ENCODE measurements at regions not wholly inside any gene's neighbourhood (a gene's known extent, or its start where the extent isn't known, plus 50 kb on each side); places are given as distances from the start of the nearest gene placed in this dataset.

GRCh38 chr1:90400131-90400530, 317.0 kb downstream of the BARHL2 start:
- Histone ChIP-seq H3K27ac (ENCODE audit: low read length) (no peak overlapping the region), H3K4me1 (ENCODE audit: insufficient read depth, low read length) (peaks cover 5% of the 10 kb centered on the region; the same call in 1 of the 2 replicates), H3K9ac (ENCODE audit: low read depth, low read length) (no peak overlapping the region), H3K4me3 (ENCODE audit: low read length) (no peak overlapping the region), H3K36me3 (ENCODE audit: insufficient read depth, low read depth, low read length) (no peaks in the 10 kb centered on the region), H3K9me3 (ENCODE audit: insufficient read depth, low read depth, low read length) (no peaks in the 10 kb centered on the region), H3K27me3 (ENCODE audit: insufficient read depth, low read length) (no peaks in the 10 kb centered on the region)

DNA sequence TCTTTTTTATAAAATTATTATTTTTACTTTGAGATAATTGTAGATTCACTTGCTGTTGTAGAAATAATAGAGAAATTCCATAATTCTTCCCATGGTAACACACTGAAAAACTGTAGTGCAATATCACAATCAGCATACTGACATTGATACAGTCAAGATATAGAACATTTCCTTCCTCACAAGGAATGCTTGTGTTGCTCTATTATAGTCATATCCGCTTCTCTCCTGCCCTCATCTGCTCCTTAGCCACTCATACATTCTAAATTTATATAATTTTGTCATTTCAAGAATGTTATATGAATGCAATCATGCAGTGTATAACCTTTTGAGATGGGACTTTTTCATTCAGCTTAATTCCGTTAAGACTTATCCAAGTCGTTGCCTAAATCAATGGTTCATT, 320.2 kb downstream of the BARHL2 start:
- no peaks in the 10 kb centered on the region for H3K4me1 ChIP-seq (ENCODE audit: insufficient read depth, low read length)
- H3K27me3 ChIP-seq (ENCODE audit: insufficient read depth, low read length): no peaks in the 10 kb centered on the region
- no peaks in the 10 kb centered on the region for H3K36me3 ChIP-seq (ENCODE audit: insufficient read depth, low read depth, low read length)
- no peak overlapping the region for H3K4me3 ChIP-seq (ENCODE audit: low read length)
- no peak overlapping the region for H3K9ac ChIP-seq (ENCODE audit: low read depth, low read length)
- no peaks in the 10 kb centered on the region for H3K9me3 ChIP-seq (ENCODE audit: insufficient read depth, low read depth, low read length)
- no peak overlapping the region for H3K27ac ChIP-seq (ENCODE audit: low read length)

DNA sequence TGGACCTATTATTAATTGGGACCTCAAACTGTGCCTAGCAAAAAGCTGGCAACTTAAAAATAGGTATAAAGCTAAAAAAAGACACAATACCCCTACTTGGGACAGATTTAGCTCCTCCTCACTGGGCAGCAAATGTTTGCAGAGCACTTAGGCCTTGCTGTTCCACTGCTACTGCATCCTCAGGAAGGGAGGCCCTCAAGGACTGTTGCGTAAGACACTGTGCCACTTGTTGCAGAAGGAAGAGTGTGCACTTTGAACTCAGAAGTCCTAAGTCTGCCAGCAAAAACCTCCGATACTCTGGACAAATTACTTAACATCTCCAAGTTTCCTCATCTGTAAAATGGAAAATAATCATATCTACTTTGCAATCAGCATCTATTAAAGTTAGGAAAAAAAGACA, 322.9 kb downstream of the BARHL2 start:
- Histone ChIP-seq H3K9ac (ENCODE audit: low read depth, low read length) (no peak overlapping the region), H3K9me3 (ENCODE audit: insufficient read depth, low read depth, low read length) (no peaks in the 10 kb centered on the region), H3K4me3 (ENCODE audit: low read length) (no peak overlapping the region), H3K27me3 (ENCODE audit: insufficient read depth, low read length) (no peaks in the 10 kb centered on the region), H3K36me3 (ENCODE audit: insufficient read depth, low read depth, low read length) (no peaks in the 10 kb centered on the region), H3K27ac (ENCODE audit: low read length) (no peak overlapping the region), H3K4me1 (ENCODE audit: insufficient read depth, low read length) (no peaks in the 10 kb centered on the region)

GRCh38 chr1:90393025-90393424, 324.1 kb downstream of the BARHL2 start:
- Histone ChIP-seq H3K4me1 (ENCODE audit: insufficient read depth, low read length) (no peaks in the 10 kb centered on the region), H3K9ac (ENCODE audit: low read depth, low read length) (no peak overlapping the region), H3K4me3 (ENCODE audit: low read length) (no peak overlapping the region)

DNA sequence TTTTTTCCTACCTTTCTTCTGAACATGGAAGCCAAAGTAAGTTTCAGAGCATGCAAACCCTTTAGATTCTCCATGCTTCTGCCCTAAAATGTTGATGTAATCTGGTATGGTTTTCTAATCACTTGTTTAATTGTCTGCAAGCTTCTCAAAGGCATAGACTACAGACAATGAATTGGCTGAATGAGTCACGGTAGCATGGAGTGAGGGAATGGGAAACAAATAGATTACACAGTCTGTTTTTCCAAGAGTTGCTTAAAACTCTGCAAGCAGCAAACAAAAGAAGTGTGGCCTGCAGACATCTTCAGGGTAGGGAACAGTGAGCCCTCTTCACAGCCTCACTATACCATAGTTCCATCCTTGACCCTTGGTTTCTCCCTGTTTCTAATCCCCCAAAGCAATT, 326.0 kb downstream of the BARHL2 start:
- H3K9me3 ChIP-seq (ENCODE audit: insufficient read depth, low read depth, low read length): no peaks in the 10 kb centered on the region
- no peak overlapping the region for H3K9ac ChIP-seq (ENCODE audit: low read depth, low read length)
- no peak overlapping the region for H3K27ac ChIP-seq (ENCODE audit: low read length)
- H3K4me1 ChIP-seq (ENCODE audit: insufficient read depth, low read length): no peaks in the 10 kb centered on the region
- H3K27me3 ChIP-seq (ENCODE audit: insufficient read depth, low read length): no peaks in the 10 kb centered on the region
- H3K36me3 ChIP-seq (ENCODE audit: insufficient read depth, low read depth, low read length): no peaks in the 10 kb centered on the region
- H3K4me3 ChIP-seq (ENCODE audit: low read length): no peak overlapping the region

More at GRCh38 chr1:90393025-90393424, 324.1 kb downstream of the BARHL2 start:
- no peaks in the 10 kb centered on the region for H3K36me3 ChIP-seq (ENCODE audit: insufficient read depth, low read depth, low read length)
- H3K27me3 ChIP-seq (ENCODE audit: insufficient read depth, low read length): no peaks in the 10 kb centered on the region
- no peak overlapping the region for H3K27ac ChIP-seq (ENCODE audit: low read length)
- H3K9me3 ChIP-seq (ENCODE audit: insufficient read depth, low read depth, low read length): no peaks in the 10 kb centered on the region

DNA sequence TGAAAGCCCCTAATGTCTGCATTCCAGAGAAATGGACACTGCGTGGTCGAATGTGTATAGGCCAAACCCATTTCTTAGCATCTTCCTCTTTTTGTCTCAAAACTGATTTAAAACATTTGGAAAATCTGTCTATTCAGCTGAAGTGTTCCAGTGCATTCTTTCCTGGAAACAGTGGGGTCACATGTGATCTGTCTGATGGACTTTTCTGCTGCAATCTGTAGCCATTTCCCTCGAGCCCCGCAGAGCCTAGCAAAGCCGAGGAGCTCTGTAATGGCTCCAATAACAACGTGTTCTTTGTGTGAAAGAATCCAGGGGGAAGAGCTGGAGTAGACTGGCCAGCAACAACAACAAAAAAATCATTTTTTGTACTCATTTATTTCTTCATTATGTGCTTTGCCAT, 329.3 kb downstream of the BARHL2 start:
- H3K27ac ChIP-seq (ENCODE audit: low read length): no peak overlapping the region
- no peaks in the 10 kb centered on the region for H3K4me1 ChIP-seq (ENCODE audit: insufficient read depth, low read length)
- no peaks in the 10 kb centered on the region for H3K9me3 ChIP-seq (ENCODE audit: insufficient read depth, low read depth, low read length)
- H3K4me3 ChIP-seq (ENCODE audit: low read length): no peak overlapping the region
- H3K36me3 ChIP-seq (ENCODE audit: insufficient read depth, low read depth, low read length): no peaks in the 10 kb centered on the region
- H3K27me3 ChIP-seq (ENCODE audit: insufficient read depth, low read length): no peaks in the 10 kb centered on the region
- no peak overlapping the region for H3K9ac ChIP-seq (ENCODE audit: low read depth, low read length)

DNA sequence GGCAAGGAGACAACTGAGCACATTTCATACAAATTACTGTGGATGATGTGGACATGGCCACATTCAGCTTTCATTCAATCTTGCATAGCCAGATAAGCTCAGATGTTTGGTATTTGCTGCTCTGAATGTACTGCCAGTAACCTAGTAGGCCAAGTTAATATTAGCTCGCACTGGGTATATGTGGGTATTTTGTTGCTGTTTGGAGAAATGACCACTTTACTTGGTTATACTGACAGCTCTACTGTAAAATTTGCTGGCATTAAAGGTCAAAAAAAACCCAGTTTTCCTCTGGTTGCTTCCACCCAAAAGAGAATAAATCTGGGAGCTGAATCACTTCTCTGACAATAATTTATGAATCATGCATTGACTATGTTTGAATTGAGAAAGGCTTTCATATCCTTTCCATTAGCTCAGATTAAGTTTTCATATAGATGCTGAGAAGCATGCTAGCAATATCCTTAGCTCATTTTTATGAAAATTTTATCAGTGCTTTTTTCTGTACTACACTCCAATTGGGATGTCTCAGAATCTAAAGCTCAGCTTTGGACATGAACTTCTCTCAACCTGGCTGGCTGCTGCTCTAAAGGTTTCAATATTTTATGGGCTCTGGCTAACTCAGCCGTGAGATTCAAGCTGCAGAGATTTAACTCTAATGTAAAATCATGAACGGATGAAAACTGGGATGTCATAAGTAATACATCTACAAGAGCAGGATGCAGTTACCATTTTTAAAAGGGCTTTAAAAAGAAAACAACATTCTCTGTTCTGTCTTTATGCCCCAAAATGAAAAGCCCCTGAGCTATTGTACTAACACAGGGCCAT, 330.0 kb downstream of the BARHL2 start:
- no peak overlapping the region for H3K4me3 ChIP-seq (ENCODE audit: low read length)
- no peaks in the 10 kb centered on the region for H3K36me3 ChIP-seq (ENCODE audit: insufficient read depth, low read depth, low read length)
- no peaks in the 10 kb centered on the region for H3K4me1 ChIP-seq (ENCODE audit: insufficient read depth, low read length)
- no peak overlapping the region for H3K27ac ChIP-seq (ENCODE audit: low read length)
- H3K9ac ChIP-seq (ENCODE audit: low read depth, low read length): no peak overlapping the region
- H3K9me3 ChIP-seq (ENCODE audit: insufficient read depth, low read depth, low read length): no peaks in the 10 kb centered on the region
- no peaks in the 10 kb centered on the region for H3K27me3 ChIP-seq (ENCODE audit: insufficient read depth, low read length)

- Histone ChIP-seq H3K4me3 (ENCODE audit: low read length) (no peak overlapping the region), H3K27me3 (ENCODE audit: insufficient read depth, low read length) (no peaks in the 10 kb centered on the region), H3K9me3 (ENCODE audit: insufficient read depth, low read depth, low read length) (no peaks in the 10 kb centered on the region), H3K36me3 (ENCODE audit: insufficient read depth, low read depth, low read length) (no peaks in the 10 kb centered on the region), H3K4me1 (ENCODE audit: insufficient read depth, low read length) (no peaks in the 10 kb centered on the region), H3K9ac (ENCODE audit: low read depth, low read length) (no peak overlapping the region), H3K27ac (ENCODE audit: low read length) (no peak overlapping the region)
Measured at GRCh38 chr1:90384193-90384592, 332.9 kb downstream of the BARHL2 start.

DNA sequence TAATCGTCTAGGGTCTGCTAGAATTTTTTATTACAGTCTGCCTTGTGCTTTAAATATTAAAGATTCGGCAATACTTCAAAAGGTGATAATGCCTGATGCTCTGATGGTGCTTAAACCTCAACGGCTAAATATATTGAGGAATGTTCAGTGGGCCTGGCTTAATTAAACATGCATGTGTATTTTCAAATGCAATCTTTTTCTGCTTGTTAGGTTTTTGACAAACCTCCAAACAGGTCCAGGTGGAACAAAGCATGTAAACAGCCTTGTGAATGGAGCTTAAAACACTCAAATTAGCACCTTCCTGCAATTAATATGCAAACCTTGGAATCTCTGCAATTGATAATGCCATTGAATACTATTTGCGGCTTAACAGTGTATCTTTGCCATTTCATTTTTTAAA, 334.9 kb downstream of the BARHL2 start:
- H3K4me3 ChIP-seq (ENCODE audit: low read length): no peak overlapping the region
- no peaks in the 10 kb centered on the region for H3K4me1 ChIP-seq (ENCODE audit: insufficient read depth, low read length)
- peaks cover 4% of the 10 kb centered on the region; the same call in 1 of the 2 replicates for H3K9me3 ChIP-seq (ENCODE audit: insufficient read depth, low read depth, low read length)
- no peaks in the 10 kb centered on the region for H3K36me3 ChIP-seq (ENCODE audit: insufficient read depth, low read depth, low read length)
- no peaks in the 10 kb centered on the region for H3K27me3 ChIP-seq (ENCODE audit: insufficient read depth, low read length)
- H3K9ac ChIP-seq (ENCODE audit: low read depth, low read length): no peak overlapping the region
- H3K27ac ChIP-seq (ENCODE audit: low read length): no peak overlapping the region

DNA sequence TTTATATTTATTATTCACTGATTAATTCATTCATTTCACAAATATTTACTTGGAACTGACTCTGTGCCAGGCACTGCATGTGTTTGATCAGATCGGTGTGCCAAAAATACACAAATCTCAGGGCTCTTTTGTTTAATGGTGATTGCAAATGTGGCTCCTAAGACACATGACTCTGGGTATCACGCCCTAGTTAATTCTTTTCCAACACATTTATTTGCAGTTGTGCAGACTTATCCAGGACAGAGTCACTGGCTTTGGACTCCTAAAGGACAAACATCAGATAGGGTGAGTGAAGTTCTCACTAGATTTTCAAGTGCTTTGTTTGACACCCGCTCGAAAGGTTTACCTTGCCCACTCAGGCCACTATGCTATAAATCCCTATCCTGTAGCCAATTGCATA, 335.5 kb downstream of the BARHL2 start:
- Histone ChIP-seq H3K9me3 (ENCODE audit: insufficient read depth, low read depth, low read length) (peaks cover 4% of the 10 kb centered on the region; the same call in 1 of the 2 replicates), H3K27ac (ENCODE audit: low read length) (no peak overlapping the region), H3K9ac (ENCODE audit: low read depth, low read length) (no peak overlapping the region), H3K36me3 (ENCODE audit: insufficient read depth, low read depth, low read length) (no peaks in the 10 kb centered on the region), H3K4me1 (ENCODE audit: insufficient read depth, low read length) (no peaks in the 10 kb centered on the region), H3K4me3 (ENCODE audit: low read length) (no peak overlapping the region), H3K27me3 (ENCODE audit: insufficient read depth, low read length) (no peaks in the 10 kb centered on the region)

GRCh38 chr1:90371448-90371813, 345.7 kb downstream of the BARHL2 start:
- Histone ChIP-seq H3K27me3 (ENCODE audit: insufficient read depth, low read length) (no peaks in the 10 kb centered on the region), H3K4me1 (ENCODE audit: insufficient read depth, low read length) (no peaks in the 10 kb centered on the region), H3K9me3 (ENCODE audit: insufficient read depth, low read depth, low read length) (no peaks in the 10 kb centered on the region), H3K27ac (ENCODE audit: low read length) (no peak overlapping the region), H3K4me3 (ENCODE audit: low read length) (no peak overlapping the region), H3K9ac (ENCODE audit: low read depth, low read length) (no peak overlapping the region), H3K36me3 (ENCODE audit: insufficient read depth, low read depth, low read length) (no peaks in the 10 kb centered on the region)

DNA sequence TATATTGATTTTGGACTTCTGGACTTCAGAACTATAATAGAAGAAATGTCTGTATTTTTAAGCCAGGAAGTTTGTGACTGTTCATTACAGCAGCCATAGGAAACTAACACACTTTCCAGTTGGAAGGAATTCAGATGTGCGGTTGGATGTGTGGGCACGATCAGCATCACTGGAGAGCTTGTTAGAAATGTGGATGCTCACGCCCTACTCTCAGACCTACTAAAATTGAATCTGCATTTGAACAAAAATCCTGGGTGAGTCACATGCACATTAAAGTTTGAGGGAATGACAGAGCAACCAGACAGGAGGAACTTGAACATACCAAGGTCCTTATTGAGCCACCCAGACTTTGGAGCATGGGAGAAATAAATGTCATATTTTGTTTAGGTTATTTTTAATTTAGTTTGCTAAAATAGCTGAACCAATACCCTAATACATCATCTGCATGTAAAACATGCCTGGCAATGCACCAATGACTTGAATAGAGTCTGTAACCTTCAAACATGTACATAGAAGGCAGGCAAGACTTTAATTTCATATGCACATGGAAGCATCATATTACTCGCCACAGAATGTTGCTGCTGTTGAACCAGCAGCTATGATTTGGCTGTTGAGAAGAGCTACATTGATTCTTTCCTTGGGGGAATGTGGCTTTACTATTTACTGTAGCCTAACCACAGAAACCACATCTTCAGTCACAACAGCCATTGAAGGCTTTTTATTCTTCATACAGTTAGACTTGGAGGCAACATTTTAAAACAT, 346.2 kb downstream of the BARHL2 start:
- Histone ChIP-seq H3K4me1 (ENCODE audit: insufficient read depth, low read length) (no peaks in the 10 kb centered on the region), H3K9me3 (ENCODE audit: insufficient read depth, low read depth, low read length) (no peaks in the 10 kb centered on the region), H3K36me3 (ENCODE audit: insufficient read depth, low read depth, low read length) (no peaks in the 10 kb centered on the region), H3K4me3 (ENCODE audit: low read length) (no peak overlapping the region), H3K9ac (ENCODE audit: low read depth, low read length) (no peak overlapping the region), H3K27me3 (ENCODE audit: insufficient read depth, low read length) (no peaks in the 10 kb centered on the region), H3K27ac (ENCODE audit: low read length) (no peak overlapping the region)
